Activated T-helper 17 cell treated with anti-CD3 and anti-CD28 coated beads, Interleukin-2, amount 50 U/mL, for 72 hours (primary cell): ENCODE measurements at regions not wholly inside any gene's neighbourhood (a gene's known extent, or its start where the extent isn't known, plus 50 kb on each side); places are given as distances from the start of the nearest gene placed in this dataset.

ENCODE experiments used
- ATAC-seq: fragments of 150-1000 bp; cut with Tn5 transposase; replicated peaks from 2 replicates; pipeline ENCODE4 v1.10.0; 2021; ENCODE audit warnings: mild to moderate bottlenecking, moderate library complexity
- H3K27ac Mint-ChIP-seq: one replicate; pipeline ENCODE4 v1.8.0; 2022; ENCODE audit warnings: mixed read lengths
- H3K27me3 Mint-ChIP-seq: one replicate; pipeline ENCODE4 v1.8.0; 2022; ENCODE audit warnings: mixed read lengths
- H3K36me3 Mint-ChIP-seq: one replicate; pipeline ENCODE4 v1.8.0; 2022; ENCODE audit warnings: low read depth, mild to moderate bottlenecking, mixed read lengths
- H3K4me1 Mint-ChIP-seq: one replicate; pipeline ENCODE4 v1.8.0; 2022; ENCODE audit warnings: mixed read lengths
- H3K4me3 Mint-ChIP-seq: one replicate; pipeline ENCODE4 v1.8.0; 2022; ENCODE audit warnings: mild to moderate bottlenecking, mixed read lengths
- H3K9me3 Mint-ChIP-seq: one replicate; pipeline ENCODE4 v1.8.0; 2022; ENCODE audit warnings: mixed read lengths

GRCh38 chr1:30328401-30329262 lies 394.8 kb downstream of the MATN1 start:
- no peak for ATAC-seq

GRCh38 chr1:30328100-30328370 lies 395.4 kb downstream of the MATN1 start:
- Mint-ChIP-seq H3K9me3 (no peaks in the 10 kb centered on the region), H3K36me3 (no peaks in the 10 kb centered on the region), H3K27me3 (peaks cover 12% of the 10 kb centered on the region), H3K4me1 (no peaks in the 10 kb centered on the region), H3K27ac (no peak overlapping the region), H3K4me3 (no peak overlapping the region)
- ATAC-seq = no peak

More at GRCh38 chr1:30328401-30329262, 394.8 kb downstream of the MATN1 start:
- no peaks in the 10 kb centered on the region for H3K36me3 Mint-ChIP-seq
- H3K9me3 Mint-ChIP-seq = no peaks in the 10 kb centered on the region
- H3K4me1 Mint-ChIP-seq = no peaks in the 10 kb centered on the region
- peaks cover 16% of the 10 kb centered on the region for H3K27me3 Mint-ChIP-seq
- H3K27ac Mint-ChIP-seq = no peak overlapping the region
- no peak overlapping the region for H3K4me3 Mint-ChIP-seq

DNA sequence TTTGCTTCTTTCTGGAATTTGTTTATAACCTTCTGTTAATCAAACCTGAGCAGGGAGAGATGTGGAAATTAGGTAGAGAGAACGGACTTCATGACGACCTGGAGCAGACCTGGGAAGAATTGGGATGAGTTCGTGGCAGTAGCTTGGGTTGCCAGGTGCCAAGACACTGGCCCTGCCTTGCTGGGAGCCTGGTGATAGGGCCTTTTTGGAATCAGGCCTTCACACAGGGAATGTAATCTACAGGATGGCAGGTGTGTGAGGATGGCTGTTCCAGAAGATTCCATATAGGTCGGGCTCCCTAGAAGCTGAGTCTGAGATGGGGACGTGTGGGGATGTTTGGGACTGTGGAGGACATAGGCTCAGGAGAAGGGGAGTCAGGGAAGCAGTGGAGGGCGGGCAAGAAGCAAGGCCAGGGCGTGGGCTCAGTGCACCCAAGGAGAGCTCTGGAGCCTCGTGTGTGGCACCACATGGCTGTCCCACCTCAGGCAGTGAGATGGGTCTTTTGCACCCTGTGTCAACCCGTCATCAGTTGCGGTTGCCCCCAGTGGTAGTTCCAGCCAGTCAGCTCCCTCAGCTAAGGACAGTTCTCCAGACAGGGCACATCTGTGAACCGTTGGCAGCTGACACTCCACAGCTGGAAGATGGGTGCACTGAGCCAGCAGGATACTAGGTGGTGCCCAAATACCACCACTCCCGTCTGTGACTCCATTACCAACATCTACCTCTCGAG lies 395.9 kb downstream of the MATN1 start:
- no peak overlapping the region for H3K4me3 Mint-ChIP-seq
- no peaks in the 10 kb centered on the region for H3K36me3 Mint-ChIP-seq
- H3K9me3 Mint-ChIP-seq = no peaks in the 10 kb centered on the region
- H3K27ac Mint-ChIP-seq = no peak overlapping the region
- peaks cover 14% of the 10 kb centered on the region for H3K27me3 Mint-ChIP-seq
- ATAC-seq = no peak
- H3K4me1 Mint-ChIP-seq = no peaks in the 10 kb centered on the region

GRCh38 chr1:30325999-30326398 lies 397.4 kb downstream of the MATN1 start:
- no peak for ATAC-seq
- no peaks in the 10 kb centered on the region for H3K36me3 Mint-ChIP-seq
- H3K27me3 Mint-ChIP-seq = peaks cover 9% of the 10 kb centered on the region
- H3K4me3 Mint-ChIP-seq = no peak overlapping the region
- no peak overlapping the region for H3K27ac Mint-ChIP-seq
- no peaks in the 10 kb centered on the region for H3K9me3 Mint-ChIP-seq
- no peaks in the 10 kb centered on the region for H3K4me1 Mint-ChIP-seq

DNA sequence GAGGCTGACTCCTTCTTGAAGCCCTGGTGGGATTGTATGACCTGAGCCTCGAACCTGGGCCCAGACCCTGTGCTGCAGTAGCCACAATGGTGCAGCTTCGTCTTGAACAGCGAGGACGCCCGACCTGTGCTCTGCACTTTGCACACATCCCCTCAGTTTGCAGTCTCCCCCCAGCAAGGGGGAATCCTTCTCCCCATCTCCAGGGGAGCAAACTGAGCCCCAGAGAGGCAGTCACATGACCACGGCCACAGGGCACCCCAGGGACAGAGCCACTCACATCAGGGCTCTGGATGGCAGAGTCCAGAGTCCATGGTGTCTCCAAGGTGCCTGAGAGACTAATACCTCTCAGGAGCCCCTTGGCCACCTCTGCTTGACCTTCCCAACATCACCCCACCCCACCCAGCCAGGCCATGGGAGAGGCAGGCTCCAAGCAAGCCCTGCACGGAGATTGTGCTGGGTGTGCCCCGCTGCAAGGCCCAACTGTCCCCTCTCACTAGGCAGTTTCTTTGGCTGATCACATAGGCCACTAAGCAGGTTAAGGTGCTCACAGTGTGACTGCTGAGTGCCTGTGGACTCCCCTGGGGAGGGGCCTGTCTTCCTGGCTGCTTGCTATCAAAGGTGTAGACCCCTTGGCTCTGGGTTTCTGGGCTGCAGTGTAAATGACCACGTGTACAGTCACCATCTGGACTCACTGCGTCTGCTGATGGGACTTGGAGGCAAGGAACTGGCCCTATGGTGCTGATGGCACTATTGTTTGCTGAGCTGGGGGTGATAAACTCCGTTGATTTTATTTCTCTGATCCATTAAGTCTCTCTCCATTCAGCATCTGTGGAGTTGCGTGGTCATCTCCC lies 398.1 kb downstream of the MATN1 start:
- no peaks in the 10 kb centered on the region for H3K36me3 Mint-ChIP-seq
- H3K4me3 Mint-ChIP-seq = no peak overlapping the region
- ATAC-seq = no peak
- no peaks in the 10 kb centered on the region for H3K9me3 Mint-ChIP-seq
- peaks cover 9% of the 10 kb centered on the region for H3K27me3 Mint-ChIP-seq
- no peaks in the 10 kb centered on the region for H3K4me1 Mint-ChIP-seq
- no peak overlapping the region for H3K27ac Mint-ChIP-seq

- H3K4me3 Mint-ChIP-seq = no peak overlapping the region
- ATAC-seq = no peak
- H3K4me1 Mint-ChIP-seq = no peaks in the 10 kb centered on the region
- no peaks in the 10 kb centered on the region for H3K9me3 Mint-ChIP-seq
- peaks cover 14% of the 10 kb centered on the region for H3K27me3 Mint-ChIP-seq
- no peaks in the 10 kb centered on the region for H3K36me3 Mint-ChIP-seq
- no peak overlapping the region for H3K27ac Mint-ChIP-seq
These were observed 398.9 kb downstream of the MATN1 start for GRCh38 chr1:30324251-30325084.

- Mint-ChIP-seq H3K4me1 (no peaks in the 10 kb centered on the region), H3K36me3 (no peaks in the 10 kb centered on the region), H3K9me3 (no peaks in the 10 kb centered on the region), H3K27me3 (peaks cover 14% of the 10 kb centered on the region), H3K4me3 (no peak overlapping the region), H3K27ac (no peak overlapping the region)
- ATAC-seq = no peak
These were observed 399.5 kb downstream of the MATN1 start for GRCh38 chr1:30323841-30324240.

DNA sequence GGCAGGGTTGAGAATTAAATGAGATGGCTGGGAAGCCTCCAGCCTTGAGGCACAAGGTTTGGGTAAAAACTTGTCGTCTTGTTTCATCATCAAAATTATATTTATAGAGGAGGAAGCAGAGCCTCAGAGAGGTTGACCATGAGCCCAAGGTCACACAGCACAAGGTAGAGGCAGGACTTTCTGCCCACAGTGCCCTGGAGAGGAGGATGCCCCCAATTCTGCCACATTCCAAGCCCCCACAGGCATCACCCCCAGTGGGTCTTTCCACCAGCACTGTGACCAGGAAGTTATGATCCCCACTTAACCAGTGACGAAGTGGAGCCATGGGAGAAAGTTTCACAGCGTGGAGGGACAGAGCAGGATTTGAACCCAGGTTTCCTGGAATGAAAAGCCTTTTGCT lies 400.0 kb downstream of the MATN1 start:
- Mint-ChIP-seq H3K4me1 (no peaks in the 10 kb centered on the region), H3K36me3 (no peaks in the 10 kb centered on the region), H3K27me3 (peaks cover 14% of the 10 kb centered on the region), H3K27ac (no peak overlapping the region), H3K4me3 (no peak overlapping the region), H3K9me3 (no peaks in the 10 kb centered on the region)
- ATAC-seq = no peak

DNA sequence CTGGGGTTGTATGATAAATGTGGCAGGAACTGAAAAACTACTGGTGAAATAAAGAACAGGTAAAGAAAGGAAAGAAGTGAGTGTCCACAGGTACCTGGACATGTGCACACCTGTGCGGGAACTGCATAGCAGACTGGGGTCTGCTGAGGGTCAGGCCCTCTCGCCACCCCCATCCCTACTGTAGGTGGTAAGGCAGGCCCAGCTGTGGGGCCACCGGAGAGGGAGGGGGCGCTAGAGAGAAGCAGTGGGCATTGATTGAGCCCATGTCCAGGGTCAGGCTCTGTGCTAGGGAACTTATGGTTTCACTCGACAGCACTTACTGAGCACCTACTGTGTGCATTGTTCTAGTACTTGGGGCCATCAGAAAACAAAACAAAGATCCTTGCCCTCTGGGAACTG lies 400.5 kb downstream of the MATN1 start:
- Mint-ChIP-seq H3K36me3 (no peaks in the 10 kb centered on the region), H3K4me3 (no peak overlapping the region), H3K9me3 (no peaks in the 10 kb centered on the region), H3K27ac (no peak overlapping the region), H3K27me3 (peaks cover 14% of the 10 kb centered on the region), H3K4me1 (no peaks in the 10 kb centered on the region)
- no peak for ATAC-seq

- ATAC-seq = no peak
- Mint-ChIP-seq H3K4me3 (no peak overlapping the region), H3K27me3 (peaks cover 20% of the 10 kb centered on the region)
These were observed 401.2 kb downstream of the MATN1 start for GRCh38 chr1:30321996-30322858.

DNA sequence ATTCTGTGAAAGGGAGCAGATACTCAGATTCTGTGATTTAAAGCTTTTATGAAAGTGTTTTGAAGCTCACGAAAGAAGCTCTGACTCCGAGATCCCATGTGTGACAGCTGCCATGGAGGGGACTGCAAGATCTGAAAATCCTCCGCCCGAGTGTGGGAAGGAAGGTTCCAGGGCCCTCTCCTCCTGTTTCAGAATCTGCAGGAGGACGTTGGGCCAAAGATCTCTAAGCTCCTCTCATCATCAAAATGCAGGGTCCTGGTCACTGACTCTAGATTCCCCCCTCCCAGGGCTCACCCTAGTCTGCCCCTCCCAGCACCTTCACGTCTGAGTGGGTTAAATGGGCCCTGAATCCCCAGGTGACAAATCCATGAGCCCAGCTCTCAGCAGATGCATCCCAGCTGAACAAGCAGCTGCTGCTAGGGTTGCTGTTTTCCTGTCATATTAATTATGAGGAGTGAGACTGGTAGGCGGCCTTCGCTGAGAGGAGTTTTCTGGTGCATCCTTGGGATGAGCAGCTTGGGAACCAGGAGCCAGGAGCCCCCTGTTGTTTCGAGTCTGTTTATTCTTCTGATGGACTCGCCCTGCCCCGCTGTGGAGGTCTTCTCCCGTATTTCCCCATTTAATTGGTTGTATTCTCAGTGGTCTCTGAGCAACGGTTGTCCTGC lies 402.0 kb downstream of the MATN1 start:
- H3K36me3 Mint-ChIP-seq = no peaks in the 10 kb centered on the region
- no peaks in the 10 kb centered on the region for H3K4me1 Mint-ChIP-seq
- no peaks in the 10 kb centered on the region for H3K9me3 Mint-ChIP-seq
- ATAC-seq = no peak
- H3K27ac Mint-ChIP-seq = no peak overlapping the region
- H3K4me3 Mint-ChIP-seq = no peak overlapping the region
- H3K27me3 Mint-ChIP-seq = peaks cover 21% of the 10 kb centered on the region

More at GRCh38 chr1:30321996-30322858, 401.2 kb downstream of the MATN1 start:
- no peak overlapping the region for H3K27ac Mint-ChIP-seq
- no peaks in the 10 kb centered on the region for H3K36me3 Mint-ChIP-seq
- H3K4me1 Mint-ChIP-seq = no peaks in the 10 kb centered on the region
- no peaks in the 10 kb centered on the region for H3K9me3 Mint-ChIP-seq

GRCh38 chr1:30320581-30320890 lies 402.8 kb downstream of the MATN1 start:
- no peaks in the 10 kb centered on the region for H3K4me1 Mint-ChIP-seq
- no peak for ATAC-seq
- no peaks in the 10 kb centered on the region for H3K9me3 Mint-ChIP-seq
- H3K27ac Mint-ChIP-seq = no peak overlapping the region
- no peak overlapping the region for H3K4me3 Mint-ChIP-seq
- no peaks in the 10 kb centered on the region for H3K36me3 Mint-ChIP-seq
- peaks cover 21% of the 10 kb centered on the region for H3K27me3 Mint-ChIP-seq
